HepG2 (cell line): ENCODE measurements at regions not wholly inside any gene's neighbourhood (a gene's known extent, or its start where the extent isn't known, plus 50 kb on each side); places are given as distances from the start of the nearest gene placed in this dataset.

Experiments
- ATAC-seq: fragments of 200-7000 bp; cut with Tn5 transposase; 3 replicates; pipeline ENCODE4 v1.9.1; 2020; ENCODE audit warnings: mild to moderate bottlenecking, moderate library complexity
- BruUV-seq: library from RNA; stranded (reverse); fragments of 400-500 nt; replicated peaks from 2 replicates; lab custom pipeline; 2021; lab: Mats Ljungman, UMichigan
- CTCF ChIA-PET: fragments of 300-600 bp; formaldehyde crosslinking; extraction: SDS; loops from one replicate; lab custom pipeline; 2021; ENCODE audit warnings: low total read pairs, inconsistent platforms, low intra/inter-chr PET ratio; lab: Yijun Ruan, JAX
- POLR2A ChIA-PET: fragments of 350-600 bp; sonication (Branson Sonifier 250); formaldehyde crosslinking; loops from one replicate; lab custom pipeline; 2020; ENCODE audit warnings: antibody characterized with exemption, inconsistent platforms; lab: Yijun Ruan, JAX
- DNase-seq: peaks from one replicate; pipeline ENCODE4 v3.0.0-alpha.2; 2015; ENCODE audit warnings: low spot score
- FAIRE-seq: peaks from 3 replicates; lab custom pipeline; 2011; peaks lifted over from hg19 to GRCh38; lab: Jason Lieb, UNC
- H2AFZ ChIP-seq: one replicate; pipeline ENCODE4 v1.6.1; 2011; ENCODE audit warnings: low read length, inconsistent platforms
- H3K27ac ChIP-seq: fragments of 300-600 bp; 3 replicates; pipeline ENCODE4 v1.8.0; 2011; ENCODE audit warnings: mixed run types, mild to moderate bottlenecking, mixed read lengths, low read length, inconsistent platforms; ENCODE audit not compliant: insufficient read depth; ENCODE audit errors: extremely low read length
- H3K27me3 ChIP-seq, 2 experiments: fragments of 200-600 bp in 1 of 2; 2 replicates in 1 of 2; 3 replicates in 1 of 2; pipeline versions ENCODE4 v1.6.0 to v1.8.0; 2011; ENCODE audit warnings: low read length in 2 of 2, mild to moderate bottlenecking in 2 of 2, moderate library complexity in 2 of 2, inconsistent platforms in 1 of 2; ENCODE audit not compliant: insufficient read depth in 2 of 2, control insufficient read depth in 1 of 2
- H3K36me3 ChIP-seq, 2 experiments: fragments of 200-600 bp in 1 of 2; replicated peaks in 1 of 2; 2 replicates in 1 of 2; 3 replicates in 1 of 2; pipeline versions ENCODE4 v1.5.1 to v1.8.0; 2011; ENCODE audit warnings: low read length in 2 of 2, inconsistent platforms in 1 of 2; ENCODE audit not compliant: insufficient read depth in 2 of 2, control insufficient read depth in 1 of 2
- H3K4me1 ChIP-seq: 2 replicates; pipeline ENCODE4 v1.5.1; 2012; ENCODE audit warnings: low read length, inconsistent platforms; ENCODE audit not compliant: insufficient read depth
- H3K4me2 ChIP-seq: 2 replicates; pipeline ENCODE4 v1.6.0; 2011; ENCODE audit warnings: low read depth, low read length, inconsistent platforms
- H3K4me3 ChIP-seq, 3 experiments: fragments of 200-600 bp in 1 of 3; sonication (generic), shearing (Covaris generic) in 1 of 3; replicated peaks in 1 of 3; 2 replicates each; pipeline ENCODE4 v1.5.1; 2011 to 2016; ENCODE audit warnings: low read length in 3 of 3, inconsistent platforms in 2 of 3, low read depth in 2 of 3, mild to moderate bottlenecking in 2 of 3, control low read depth in 1 of 3, mixed read lengths in 1 of 3; ENCODE audit not compliant: insufficient read depth in 1 of 3
- H3K79me2 ChIP-seq: one replicate; pipeline ENCODE4 v1.6.1; 2011; ENCODE audit warnings: low read length, inconsistent platforms; ENCODE audit not compliant: insufficient read depth
- H3K9ac ChIP-seq: 2 replicates; pipeline ENCODE4 v1.6.0; 2011; ENCODE audit warnings: mild to moderate bottlenecking, low read depth, low read length, inconsistent platforms; ENCODE audit not compliant: insufficient read depth
- H3K9me3 ChIP-seq: 2 replicates; pipeline ENCODE4 v1.5.1; 2012; ENCODE audit warnings: mild to moderate bottlenecking, low read length
- H4K20me1 ChIP-seq: 2 replicates; pipeline ENCODE4 v1.6.0; 2011; ENCODE audit warnings: inconsistent platforms, mild to moderate bottlenecking, low read length, moderate library complexity; ENCODE audit not compliant: insufficient read depth
- POGZ ChIP-seq: sonication (generic); formaldehyde crosslinking; IDR thresholded peaks from 2 replicates; pipeline ENCODE4 v1.4.0; 2020; ENCODE audit warnings: mild to moderate bottlenecking, missing genetic modification reagents
- SALL2 ChIP-seq: sonication (generic); formaldehyde crosslinking; IDR thresholded peaks from 2 replicates; pipeline ENCODE4 v1.8.1; 2023; ENCODE audit warnings: mild to moderate bottlenecking, missing genetic modification reagents, inconsistent platforms
- SOX5 ChIP-seq: IDR thresholded peaks from 2 replicates; pipeline ENCODE4 v1.6.1; 2016; ENCODE audit warnings: borderline replicate concordance
- SP2 ChIP-seq: sonication (generic); formaldehyde crosslinking; IDR thresholded peaks from 2 replicates; pipeline ENCODE4 v1.5.1; 2020; ENCODE audit warnings: mild to moderate bottlenecking, missing genetic modification reagents
- ZFYVE20 ChIP-seq: sonication (generic); formaldehyde crosslinking; IDR thresholded peaks from 2 replicates; pipeline ENCODE4 v1.8.0; 2023; ENCODE audit warnings: low read depth, mild to moderate bottlenecking, moderate library complexity, missing genetic modification reagents, borderline replicate concordance
- WGBS: methylation state at CpG from one replicate; pipeline ENCODE4 v1.1.6; 2017; ENCODE audit warnings: low lambda C conversion rate; 5-methylcytosine and 5-hydroxymethylcytosine counted together
- in situ Hi-C: cut with HindIII; loops from 2 replicates; pipeline ENCODE4 v1.10.0; 2017; ENCODE audit warnings: low pct_unique_long_range_greater_than_20kb; ENCODE audit not compliant: extremely low pct_ligation_motif_present
- intact Hi-C: fragments of 100-400 bp; cut with micrococcal nuclease; formaldehyde crosslinking; loops from one replicate; pipeline ENCODE4 v1.10.0; 2022; ENCODE audit not compliant: unreplicated experiment
- TF ChIP-seq, protein P1 (sequence below): fragments of 450-650 bp; IDR thresholded peaks from 2 replicates; pipeline ENCODE4 v1.6.1; 2016
- TF ChIP-seq, protein P2 (sequence below): sonication (generic); formaldehyde crosslinking; IDR thresholded peaks from 2 replicates; pipeline ENCODE4 v1.5.0; 2020; ENCODE audit warnings: missing genetic modification reagents, mild to moderate bottlenecking, borderline replicate concordance

DNA sequence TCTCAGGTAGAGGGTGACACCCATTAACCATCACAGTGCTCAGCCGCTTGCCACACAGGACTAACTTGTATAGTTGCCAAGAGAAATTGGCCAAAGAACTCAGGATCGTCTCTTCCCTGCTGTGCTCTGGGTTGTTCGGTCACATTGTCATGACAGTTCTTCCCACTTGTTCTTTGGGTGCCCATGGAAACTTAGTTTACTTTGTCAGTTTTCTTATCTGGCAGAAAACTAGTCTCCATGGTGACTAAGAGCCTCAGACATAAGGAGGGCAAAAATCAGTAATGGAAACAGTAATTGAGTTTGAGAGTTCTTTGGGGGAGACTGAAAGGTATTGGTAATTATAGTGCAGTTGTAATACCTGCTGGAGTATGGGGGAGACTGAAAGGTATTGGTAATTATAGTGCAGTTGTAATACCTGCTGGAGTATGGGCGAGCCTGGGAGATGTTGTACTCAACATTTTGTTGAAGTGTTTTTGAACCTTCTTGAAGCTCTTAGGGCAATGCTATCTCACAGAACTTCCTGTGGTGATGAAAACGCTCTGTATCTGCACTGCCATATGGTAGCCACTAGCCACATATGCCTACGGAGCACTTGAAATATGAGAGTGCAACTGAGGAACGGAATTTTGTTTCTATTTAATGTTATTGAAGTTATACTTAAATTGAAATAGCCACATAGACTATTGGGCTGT is 95.2 kb upstream of the HDGFL1 start:
- in situ Hi-C loops (no loop called here), intact Hi-C loops (no loop called here)
- ChIA-PET CTCF (no interaction called here), POLR2A (no interaction called here)
- FAIRE-seq (no peak), DNase-seq (no peak), ATAC-seq (no peak)
- Histone ChIP-seq H2AFZ (no peak overlapping the region), H3K9ac (no peak overlapping the region), H3K4me2 (no peak overlapping the region), H4K20me1 (no peaks in the 10 kb centered on the region), H3K79me2 (no peaks in the 10 kb centered on the region), H3K36me3 (no peaks in the 10 kb centered on the region), H3K4me1 (no peaks in the 10 kb centered on the region), H3K27me3 (no peaks in the 10 kb centered on the region), H3K4me3 (no peak overlapping the region), H3K27ac (no peak overlapping the region), H3K9me3 (peaks cover 92% of the 10 kb centered on the region)
- TF ChIP-seq, protein P1, sequence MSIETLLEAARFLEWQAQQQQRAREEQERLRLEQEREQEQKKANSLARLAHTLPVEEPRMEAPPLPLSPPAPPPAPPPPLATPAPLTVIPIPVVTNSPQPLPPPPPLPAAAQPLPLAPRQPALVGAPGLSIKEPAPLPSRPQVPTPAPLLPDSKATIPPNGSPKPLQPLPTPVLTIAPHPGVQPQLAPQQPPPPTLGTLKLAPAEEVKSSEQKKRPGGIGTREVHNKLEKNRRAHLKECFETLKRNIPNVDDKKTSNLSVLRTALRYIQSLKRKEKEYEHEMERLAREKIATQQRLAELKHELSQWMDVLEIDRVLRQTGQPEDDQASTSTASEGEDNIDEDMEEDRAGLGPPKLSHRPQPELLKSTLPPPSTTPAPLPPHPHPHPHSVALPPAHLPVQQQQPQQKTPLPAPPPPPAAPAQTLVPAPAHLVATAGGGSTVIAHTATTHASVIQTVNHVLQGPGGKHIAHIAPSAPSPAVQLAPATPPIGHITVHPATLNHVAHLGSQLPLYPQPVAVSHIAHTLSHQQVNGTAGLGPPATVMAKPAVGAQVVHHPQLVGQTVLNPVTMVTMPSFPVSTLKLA: no peak
- TF ChIP-seq SALL2 (CRISPR knock-in tag) (no peak), ZFYVE20 (CRISPR knock-in tag) (no peak), SOX5 (no peak), POGZ (CRISPR knock-in tag) (no peak), SP2 (CRISPR knock-in tag) (no peak)
- TF ChIP-seq, protein P2, sequence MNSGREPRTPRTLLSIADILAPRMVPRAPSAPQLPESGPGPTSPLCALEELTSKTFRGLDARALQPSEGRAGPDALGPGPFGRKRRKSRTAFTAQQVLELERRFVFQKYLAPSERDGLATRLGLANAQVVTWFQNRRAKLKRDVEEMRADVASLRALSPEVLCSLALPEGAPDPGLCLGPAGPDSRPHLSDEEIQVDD (CRISPR knock-in tag): no peak
- BruUV-seq: no TSS peak
- 8% methylated on average over 7 of the region's 7 CpGs for WGBS
